HEK293T (cell line): ENCODE measurements at regions not wholly inside any gene's neighbourhood (a gene's known extent, or its start where the extent isn't known, plus 50 kb on each side); places are given as distances from the start of the nearest gene placed in this dataset.
"Not testable (repeated sequence)": the region's sequence is repeated elsewhere in the genome, so short reads cannot be mapped to it uniquely, and the experiment has no call there.

ENCODE experiments used
- CTCF ChIA-PET: fragments of 350-600 bp; formaldehyde crosslinking; extraction: SDS; loops from one replicate; lab custom pipeline; 2021; ENCODE audit warnings: antibody characterized with exemption, inconsistent platforms; lab: Yijun Ruan, JAX
- POLR2A ChIA-PET: fragments of 350-600 bp; formaldehyde crosslinking; extraction: SDS; loops from one replicate; lab custom pipeline; 2020; ENCODE audit warnings: antibody characterized with exemption, inconsistent platforms; lab: Yijun Ruan, JAX
- DNase-seq: peaks from one replicate; pipeline ENCODE4 v3.0.0; 2012; ENCODE audit warnings: mixed read lengths; ENCODE audit errors: extremely low spot score
- ARNT ChIP-seq: fragments of 450-650 bp; IDR thresholded peaks from 2 replicates; pipeline ENCODE4 v1.6.1; 2017; ENCODE audit warnings: mild to moderate bottlenecking
- BHLHE40 ChIP-seq: fragments of 450-650 bp; IDR thresholded peaks from 2 replicates; pipeline ENCODE4 v1.6.1; 2016; ENCODE audit warnings: mild to moderate bottlenecking, moderate library complexity, borderline replicate concordance
- CTBP1 ChIP-seq: fragments of 450-650 bp; IDR thresholded peaks from 2 replicates; pipeline ENCODE4 v1.6.1; 2016; ENCODE audit warnings: borderline replicate concordance
- ELF4 ChIP-seq: fragments of 450-650 bp; IDR thresholded peaks from 2 replicates; pipeline ENCODE4 v1.6.1; 2017; ENCODE audit warnings: antibody characterized with exemption
- FOXA1 ChIP-seq: fragments of 450-650 bp; IDR thresholded peaks from 2 replicates; pipeline ENCODE4 v1.6.1; 2016; ENCODE audit warnings: mild to moderate bottlenecking
- FOXK2 ChIP-seq: fragments of 450-650 bp; IDR thresholded peaks from 2 replicates; pipeline ENCODE4 v1.6.1; 2016; ENCODE audit warnings: mild to moderate bottlenecking
- FOXM1 ChIP-seq: fragments of 450-650 bp; IDR thresholded peaks from 2 replicates; pipeline ENCODE4 v1.6.1; 2017; ENCODE audit warnings: mild to moderate bottlenecking, borderline replicate concordance
- HDGF ChIP-seq: fragments of 450-650 bp; IDR thresholded peaks from 2 replicates; pipeline ENCODE4 v1.6.1; 2017; ENCODE audit warnings: antibody characterized with exemption, borderline replicate concordance
- L3MBTL2 ChIP-seq: fragments of 450-650 bp; conservative IDR thresholded peaks from 2 replicates; pipeline ENCODE4 v1.6.1; 2016; ENCODE audit warnings: mild to moderate bottlenecking
- LEF1 ChIP-seq: fragments of 450-650 bp; IDR thresholded peaks from 2 replicates; pipeline ENCODE4 v1.6.1; 2017; ENCODE audit warnings: mild to moderate bottlenecking, borderline replicate concordance
- NFRKB ChIP-seq: fragments of 450-650 bp; IDR thresholded peaks from 2 replicates; pipeline ENCODE4 v1.6.1; 2016; ENCODE audit warnings: mild to moderate bottlenecking, moderate library complexity
- SP1 ChIP-seq: fragments of 450-650 bp; IDR thresholded peaks from 2 replicates; pipeline ENCODE4 v1.6.1; 2017
- SUZ12 ChIP-seq: fragments of 450-650 bp; IDR thresholded peaks from 2 replicates; pipeline ENCODE4 v1.6.1; 2016; ENCODE audit warnings: mild to moderate bottlenecking
- TARDBP ChIP-seq: fragments of 450-650 bp; IDR thresholded peaks from 2 replicates; pipeline ENCODE4 v1.6.1; 2016
- ZNF384 ChIP-seq: fragments of 450-650 bp; IDR thresholded peaks from 2 replicates; pipeline ENCODE4 v1.6.1; 2016
- TF ChIP-seq, protein P1 (sequence below): fragments of 450-650 bp; IDR thresholded peaks from 2 replicates; pipeline ENCODE4 v1.6.1; 2016

DNA sequence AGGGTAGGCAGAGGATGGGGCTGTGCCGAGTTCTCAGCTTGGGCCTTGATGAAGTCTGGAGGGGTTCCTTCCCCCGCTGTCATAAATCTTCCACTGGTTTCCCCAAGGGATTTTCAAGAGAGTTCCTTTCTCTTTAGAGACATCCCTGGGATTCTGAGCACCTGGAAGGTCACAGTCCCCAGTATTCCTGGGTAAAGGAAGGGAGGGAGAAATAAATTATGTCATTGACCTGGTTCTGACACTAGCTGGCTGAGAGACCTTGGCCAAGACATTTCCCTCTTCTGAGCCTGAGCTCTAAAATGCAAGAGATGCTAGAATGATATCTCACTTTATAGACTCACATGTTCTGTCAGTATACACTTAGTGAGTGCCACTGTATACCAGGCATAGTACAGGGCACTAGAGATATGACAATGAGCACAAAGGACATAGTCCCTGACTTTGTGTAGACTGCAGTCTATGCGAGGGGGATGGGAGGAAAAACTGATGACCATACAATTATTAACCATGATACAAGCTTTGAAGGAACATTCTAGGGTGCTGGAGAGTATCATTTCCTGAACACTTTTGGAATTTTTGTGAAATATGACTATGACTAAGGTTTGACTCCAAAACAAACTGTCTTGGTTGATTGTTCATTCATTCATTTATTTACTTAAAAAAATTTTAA, 165.8 kb upstream of the JUN start:
- CTCF ChIA-PET = no interaction called here
- no peak for TF ChIP-seq SP1
- TF ChIP-seq, protein P1, sequence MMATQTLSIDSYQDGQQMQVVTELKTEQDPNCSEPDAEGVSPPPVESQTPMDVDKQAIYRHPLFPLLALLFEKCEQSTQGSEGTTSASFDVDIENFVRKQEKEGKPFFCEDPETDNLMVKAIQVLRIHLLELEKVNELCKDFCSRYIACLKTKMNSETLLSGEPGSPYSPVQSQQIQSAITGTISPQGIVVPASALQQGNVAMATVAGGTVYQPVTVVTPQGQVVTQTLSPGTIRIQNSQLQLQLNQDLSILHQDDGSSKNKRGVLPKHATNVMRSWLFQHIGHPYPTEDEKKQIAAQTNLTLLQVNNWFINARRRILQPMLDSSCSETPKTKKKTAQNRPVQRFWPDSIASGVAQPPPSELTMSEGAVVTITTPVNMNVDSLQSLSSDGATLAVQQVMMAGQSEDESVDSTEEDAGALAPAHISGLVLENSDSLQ = no peak
- TF ChIP-seq TARDBP = no peak
- no peak for TF ChIP-seq NFRKB
- TF ChIP-seq HDGF = no peak
- no peak for TF ChIP-seq FOXK2
- no peak for TF ChIP-seq ELF4
- no peak for TF ChIP-seq ZNF384
- TF ChIP-seq FOXM1 = no peak
- TF ChIP-seq L3MBTL2 = no peak
- no peak for TF ChIP-seq BHLHE40
- POLR2A ChIA-PET = no interaction called here
- DNase-seq = no peak

DNA sequence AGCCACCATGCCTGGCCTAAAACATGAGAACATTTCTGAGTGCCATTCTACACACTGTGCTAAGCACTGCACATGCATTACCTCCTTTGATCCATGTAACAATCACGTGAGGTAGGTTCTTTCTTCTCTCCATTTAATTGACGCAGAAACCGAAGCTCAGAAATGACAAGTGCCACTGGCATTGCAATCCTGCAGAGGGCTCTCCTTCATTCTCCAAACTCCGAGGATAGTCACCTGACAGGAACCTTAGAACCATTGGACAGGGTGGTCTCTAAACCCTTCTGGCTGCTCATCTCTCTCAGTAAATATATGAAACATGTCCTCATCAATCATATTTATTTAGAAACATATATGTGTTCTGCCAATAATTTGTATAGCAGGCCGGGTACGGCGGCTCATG, 167.1 kb upstream of the JUN start:
- TF ChIP-seq HDGF = no peak
- no peak for TF ChIP-seq BHLHE40
- TF ChIP-seq FOXK2 = no peak
- no peak for DNase-seq
- CTCF ChIA-PET = no interaction called here
- POLR2A ChIA-PET = no interaction called here

DNA sequence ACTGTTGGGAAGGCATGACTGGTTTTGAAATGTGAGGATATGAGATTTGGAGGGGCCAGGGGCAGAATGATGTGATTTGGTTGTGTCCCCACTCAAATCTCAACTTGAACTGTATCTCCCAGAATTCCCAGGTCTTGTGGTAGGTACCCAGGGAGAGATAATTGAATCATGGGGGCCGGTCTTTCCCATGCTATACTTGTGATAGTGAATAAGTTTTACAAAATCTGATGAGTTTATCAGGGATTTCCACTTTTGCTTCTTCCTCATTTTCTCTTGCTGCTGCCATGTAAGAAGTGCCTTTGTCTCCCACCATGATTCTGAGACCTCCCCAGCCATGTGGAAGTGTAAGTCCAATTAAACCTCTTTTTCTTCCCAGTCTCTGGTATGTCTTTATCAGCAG, 170.1 kb upstream of the JUN start:
- CTCF ChIA-PET, POLR2A ChIA-PET, DNase-seq: not testable (repeated sequence)

DNA sequence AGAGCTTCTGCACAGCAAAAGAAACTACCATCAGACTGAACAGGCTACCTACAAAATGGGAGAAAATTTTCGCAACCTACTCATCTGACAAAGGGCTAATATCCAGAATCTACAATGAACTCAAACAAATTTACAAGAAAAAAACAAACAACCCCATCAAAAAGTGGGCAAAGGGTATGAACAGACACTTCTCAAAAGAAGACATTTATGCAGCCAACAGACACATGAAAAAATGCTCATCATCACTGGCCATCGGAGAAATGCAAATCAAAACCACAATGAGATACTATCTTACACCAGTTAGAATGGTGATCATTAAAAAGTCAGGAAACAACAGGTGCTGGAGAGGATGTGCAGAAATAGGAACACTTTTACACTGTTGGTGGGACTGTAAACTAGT, 179.4 kb upstream of the JUN start:
- CTCF ChIA-PET, DNase-seq, POLR2A ChIA-PET: not testable (repeated sequence)

DNA sequence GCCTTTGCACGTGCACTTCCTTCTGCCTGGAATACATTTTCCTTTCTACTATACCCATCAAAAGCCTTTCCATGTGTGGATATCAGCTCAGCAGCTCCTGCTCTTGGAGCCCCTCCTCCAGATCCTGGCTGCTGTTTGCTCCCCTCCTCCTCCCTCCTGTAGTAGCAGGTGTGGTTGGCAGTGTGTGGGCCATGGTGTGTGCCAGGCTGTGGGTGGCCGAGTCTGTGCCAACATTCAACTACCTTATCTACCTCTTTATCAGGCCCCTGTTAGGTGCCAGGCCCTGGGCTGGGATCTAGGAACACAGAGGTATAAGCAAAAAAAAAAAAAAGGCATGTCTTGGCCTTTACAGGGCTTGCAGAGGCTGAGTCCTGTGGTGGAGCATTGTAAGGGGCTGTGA, 180.6 kb upstream of the JUN start:
- POLR2A ChIA-PET = no interaction called here
- DNase-seq = no peak
- no peak for TF ChIP-seq ZNF384
- TF ChIP-seq SP1 = no peak
- TF ChIP-seq HDGF = no peak
- TF ChIP-seq TARDBP = no peak
- no peak for TF ChIP-seq ELF4
- TF ChIP-seq FOXK2 = no peak
- no peak for TF ChIP-seq BHLHE40
- no peak for TF ChIP-seq LEF1
- TF ChIP-seq, protein P1 = no peak
- no peak for TF ChIP-seq L3MBTL2
- no peak for TF ChIP-seq NFRKB
- CTCF ChIA-PET = no interaction called here

DNA sequence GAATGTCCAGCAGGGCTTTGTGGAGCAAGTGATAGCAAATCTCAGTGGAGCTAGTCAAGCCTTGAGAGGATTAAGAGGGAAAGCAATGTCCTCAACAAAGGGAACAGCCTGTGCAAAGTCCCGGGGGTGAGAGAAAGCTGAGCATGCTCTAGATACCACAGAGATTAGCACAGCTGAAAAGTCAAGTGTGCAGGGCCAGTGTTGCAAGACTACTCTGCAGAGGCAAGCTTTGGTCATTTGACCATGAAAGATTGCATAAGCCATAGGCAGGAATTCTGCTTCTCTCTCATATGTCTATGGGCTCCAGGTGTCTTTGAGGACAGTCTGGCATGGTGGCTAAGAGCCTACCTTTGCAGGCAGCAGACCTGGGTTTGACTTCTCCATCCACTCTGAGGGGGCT, 181.0 kb upstream of the JUN start:
- TF ChIP-seq FOXM1 (no peak), ZNF384 (no peak), ELF4 (no peak), CTBP1 (no peak), LEF1 (no peak), BHLHE40 (no peak), SUZ12 (no peak), ARNT (no peak), L3MBTL2 (no peak), TARDBP (no peak), FOXA1 (no peak), NFRKB (no peak), HDGF (no peak), SP1 (no peak), FOXK2 (no peak)
- TF ChIP-seq, protein P1 = no peak
- DNase-seq = no peak
- POLR2A ChIA-PET = no interaction called here
- CTCF ChIA-PET = no interaction called here

DNA sequence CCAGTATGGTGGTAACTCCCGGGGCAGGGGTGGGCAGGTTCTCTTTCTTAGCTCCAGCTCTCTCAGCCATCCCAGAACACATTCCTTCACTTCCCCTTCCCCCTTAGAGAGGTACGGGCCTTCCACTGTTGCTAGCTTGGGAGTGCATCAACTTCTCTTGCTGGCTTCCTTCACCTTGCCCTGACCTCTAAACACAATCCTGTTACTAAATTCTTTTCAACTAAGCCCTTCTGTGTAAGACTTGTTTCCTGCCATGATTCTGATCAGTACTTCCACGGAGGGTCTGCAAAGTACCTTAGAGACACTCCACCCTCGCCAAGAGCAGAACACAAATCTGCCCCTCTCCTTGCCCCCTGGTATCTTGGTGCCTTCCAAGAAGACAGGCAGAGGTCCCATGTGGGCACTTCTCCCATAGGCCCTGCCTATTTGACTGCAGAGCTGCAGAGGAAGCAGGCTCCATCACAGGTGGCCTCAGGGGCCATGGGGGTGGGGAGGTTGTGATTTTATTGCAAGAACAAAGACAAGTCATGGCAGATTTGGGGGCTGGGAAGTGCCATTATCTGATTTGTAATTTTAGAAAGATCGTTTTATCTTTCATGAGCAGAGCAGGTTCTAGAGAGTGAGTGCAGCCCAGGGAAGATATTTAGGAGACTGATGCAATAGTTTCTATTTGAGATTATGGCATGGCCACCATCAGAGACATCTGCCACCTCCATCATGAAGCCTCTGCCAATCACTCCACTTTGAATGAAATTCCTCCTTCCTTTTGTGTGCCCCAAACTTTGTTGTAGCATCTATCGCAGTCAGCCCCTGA, 182.5 kb upstream of the JUN start:
- POLR2A ChIA-PET = no interaction called here
- CTCF ChIA-PET = no interaction called here
- no peak for DNase-seq
- TF ChIP-seq NFRKB (no peak), HDGF (no peak), SP1 (no peak), TARDBP (no peak), FOXM1 (no peak), SUZ12 (no peak), FOXA1 (no peak), ARNT (no peak), FOXK2 (no peak), L3MBTL2 (no peak), CTBP1 (no peak), ZNF384 (no peak), LEF1 (no peak), ELF4 (no peak), BHLHE40 (no peak)
- TF ChIP-seq, protein P1 = no peak
